ENCODE measurements at regions not wholly inside any gene's neighbourhood (a gene's known extent, or its start where the extent isn't known, plus 50 kb on each side); places are given as distances from the start of the nearest gene placed in this dataset.

DNA sequence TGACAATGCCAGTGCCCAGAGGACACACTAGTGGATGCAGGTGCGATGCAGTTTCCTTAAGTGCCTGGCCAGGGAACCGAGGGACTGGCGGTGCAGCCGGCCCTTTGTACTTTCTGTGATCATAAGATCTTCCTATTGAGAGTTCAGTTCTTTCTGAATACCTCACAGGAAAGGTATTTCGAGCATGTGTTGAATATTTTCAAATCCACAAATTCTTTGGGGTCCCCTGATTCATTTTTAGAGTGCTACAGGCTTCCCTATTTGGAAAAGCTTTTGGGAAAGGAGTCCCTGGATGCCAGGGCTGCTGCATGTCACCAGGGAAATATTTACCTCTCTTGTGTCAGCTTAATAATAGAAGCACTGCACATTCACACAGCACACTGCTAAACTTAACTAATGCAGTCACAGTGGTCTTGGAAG is 281.5 kb downstream of the GADD45G start:
- WGBS (ENCODE audit: insufficient coverage), result 100% methylated on average over 4 of the region's 5 CpGs

DNA sequence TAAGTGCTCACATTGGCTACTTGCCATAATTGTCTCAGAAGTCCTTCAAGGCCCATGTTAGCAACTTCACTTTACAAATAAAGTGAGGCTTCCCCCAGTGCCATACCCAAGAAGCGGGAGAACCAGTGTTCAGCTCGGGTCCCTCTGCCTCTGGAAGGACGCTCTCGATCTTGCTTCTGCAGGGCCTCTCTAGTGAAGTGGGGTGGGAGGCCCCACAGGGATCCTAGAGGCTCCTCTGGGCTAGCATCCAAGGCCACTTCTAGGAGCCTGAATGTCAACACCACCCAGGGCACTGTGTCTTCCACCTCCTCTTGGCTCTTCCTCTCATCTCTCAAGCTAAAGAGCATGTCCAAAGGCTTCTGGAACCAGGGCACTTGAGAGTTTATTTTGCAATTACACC is 282.5 kb downstream of the GADD45G start:
- WGBS (ENCODE audit: insufficient coverage), result no CpG with 5 or more reads among the region's 4 CpGs
- Mint-ChIP-seq H3K4me3 (no peak overlapping the region), H3K27me3 (ENCODE audit: low read depth in 3 of 3) (peaks cover 0 to 2% (median 1%) of the 10 kb centered on the region in 3 donors), H3K27ac (no peak overlapping the region), H3K4me1 (no peaks in the 10 kb centered on the region), H3K36me3 (no peaks in the 10 kb centered on the region), H3K9me3 (peaks cover 0 to 3% (median 0%) of the 10 kb centered on the region in 7 donors)
- H4K20me1 ChIP-seq (ENCODE audit: insufficient read depth, low read length), result no peaks in the 10 kb centered on the region
- no peaks in the 10 kb centered on the region for H3K9me3 ChIP-seq (replicated peaks in 1 of 2; ENCODE audit: control insufficient read depth in 1 of 2, insufficient read depth in 1 of 2, low read length in 2 of 2)
- H3K4me1 ChIP-seq (ENCODE audit: control insufficient read depth in 1 of 2, insufficient read depth in 2 of 2, low read length in 2 of 2), result no peaks in the 10 kb centered on the region
- no peaks in the 10 kb centered on the region for H3K27me3 ChIP-seq (ENCODE audit: control insufficient read depth in 2 of 2, insufficient read depth in 2 of 2, low read length in 2 of 2)
- no peak overlapping the region for H3K27ac ChIP-seq (ENCODE audit: low read depth in 1 of 2, low read length in 2 of 2)
- no peak for DNase-seq
- no peak overlapping the region for H2AFZ ChIP-seq (ENCODE audit: insufficient read depth, low read depth, low read length, poor library complexity, severe bottlenecking)
- no peak overlapping the region for H3K4me2 ChIP-seq (replicated peaks; ENCODE audit: extremely low read depth, low read length, poor library complexity, severe bottlenecking)
- H3K79me2 ChIP-seq (ENCODE audit: insufficient read depth, low read length), result no peaks in the 10 kb centered on the region
- intact Hi-C loops (cut with micrococcal nuclease), result no loop called here
- no peak overlapping the region for H3K9ac ChIP-seq (ENCODE audit: insufficient read depth, low read length, poor library complexity, severe bottlenecking)
- H3K4me3 ChIP-seq (replicated peaks in 1 of 3; ENCODE audit: low read depth in 2 of 3, low read length in 3 of 3), result no peak overlapping the region
- TF ChIP-seq, protein P1, sequence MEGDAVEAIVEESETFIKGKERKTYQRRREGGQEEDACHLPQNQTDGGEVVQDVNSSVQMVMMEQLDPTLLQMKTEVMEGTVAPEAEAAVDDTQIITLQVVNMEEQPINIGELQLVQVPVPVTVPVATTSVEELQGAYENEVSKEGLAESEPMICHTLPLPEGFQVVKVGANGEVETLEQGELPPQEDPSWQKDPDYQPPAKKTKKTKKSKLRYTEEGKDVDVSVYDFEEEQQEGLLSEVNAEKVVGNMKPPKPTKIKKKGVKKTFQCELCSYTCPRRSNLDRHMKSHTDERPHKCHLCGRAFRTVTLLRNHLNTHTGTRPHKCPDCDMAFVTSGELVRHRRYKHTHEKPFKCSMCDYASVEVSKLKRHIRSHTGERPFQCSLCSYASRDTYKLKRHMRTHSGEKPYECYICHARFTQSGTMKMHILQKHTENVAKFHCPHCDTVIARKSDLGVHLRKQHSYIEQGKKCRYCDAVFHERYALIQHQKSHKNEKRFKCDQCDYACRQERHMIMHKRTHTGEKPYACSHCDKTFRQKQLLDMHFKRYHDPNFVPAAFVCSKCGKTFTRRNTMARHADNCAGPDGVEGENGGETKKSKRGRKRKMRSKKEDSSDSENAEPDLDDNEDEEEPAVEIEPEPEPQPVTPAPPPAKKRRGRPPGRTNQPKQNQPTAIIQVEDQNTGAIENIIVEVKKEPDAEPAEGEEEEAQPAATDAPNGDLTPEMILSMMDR (IDR thresholded peaks at IDR 0.05), result no peak
- H3K36me3 ChIP-seq (replicated peaks in 1 of 2; ENCODE audit: control insufficient read depth in 1 of 2, insufficient read depth in 2 of 2, low read length in 2 of 2), result no peaks in the 10 kb centered on the region

More for the DNA sequence above, 281.5 kb downstream of the GADD45G start:
- no peak overlapping the region for H3K4me3 ChIP-seq (replicated peaks in 1 of 3; ENCODE audit: low read depth in 2 of 3, low read length in 3 of 3)
- no peaks in the 10 kb centered on the region for H3K4me1 Mint-ChIP-seq
- intact Hi-C loops (cut with micrococcal nuclease), result no loop called here
- H3K9ac ChIP-seq (ENCODE audit: insufficient read depth, low read length, poor library complexity, severe bottlenecking), result no peak overlapping the region
- no peak overlapping the region for H3K27ac Mint-ChIP-seq
- H3K36me3 Mint-ChIP-seq, result no peaks in the 10 kb centered on the region
- no peaks in the 10 kb centered on the region for H3K9me3 ChIP-seq (replicated peaks in 1 of 2; ENCODE audit: control insufficient read depth in 1 of 2, insufficient read depth in 1 of 2, low read length in 2 of 2)
- DNase-seq, result no peak
- H3K4me3 Mint-ChIP-seq, result no peak overlapping the region
- H3K27ac ChIP-seq (ENCODE audit: low read depth in 1 of 2, low read length in 2 of 2), result no peak overlapping the region
- H3K79me2 ChIP-seq (ENCODE audit: insufficient read depth, low read length), result no peaks in the 10 kb centered on the region
- no peaks in the 10 kb centered on the region for H3K27me3 Mint-ChIP-seq (ENCODE audit: low read depth in 3 of 3)
- H3K4me1 ChIP-seq (ENCODE audit: control insufficient read depth in 1 of 2, insufficient read depth in 2 of 2, low read length in 2 of 2), result no peaks in the 10 kb centered on the region
- peaks cover 0 to 3% (median 0%) of the 10 kb centered on the region in 7 donors for H3K9me3 Mint-ChIP-seq
- TF ChIP-seq, protein P1 (IDR thresholded peaks at IDR 0.05), result no peak
- no peaks in the 10 kb centered on the region for H3K36me3 ChIP-seq (replicated peaks in 1 of 2; ENCODE audit: control insufficient read depth in 1 of 2, insufficient read depth in 2 of 2, low read length in 2 of 2)
- H4K20me1 ChIP-seq (ENCODE audit: insufficient read depth, low read length), result no peaks in the 10 kb centered on the region
- H3K27me3 ChIP-seq (ENCODE audit: control insufficient read depth in 2 of 2, insufficient read depth in 2 of 2, low read length in 2 of 2), result no peaks in the 10 kb centered on the region
- H3K4me2 ChIP-seq (replicated peaks; ENCODE audit: extremely low read depth, low read length, poor library complexity, severe bottlenecking), result no peak overlapping the region
- no peak overlapping the region for H2AFZ ChIP-seq (ENCODE audit: insufficient read depth, low read depth, low read length, poor library complexity, severe bottlenecking)
